Endothelial cell of umbilical vein (primary cell): ENCODE measurements at regions not wholly inside any gene's neighbourhood (a gene's known extent, or its start where the extent isn't known, plus 50 kb on each side); places are given as distances from the start of the nearest gene placed in this dataset.

Source experiments
- BruUV-seq: library from RNA; stranded (reverse); fragments of 400-500 nt; replicated peaks from 2 replicates; lab custom pipeline; 2021; lab: Mats Ljungman, UMichigan
- CTCF ChIA-PET: fragments of 300-600, 350-600 bp; sonication (Branson Sonifier 250); formaldehyde crosslinking; loops from one replicate; lab custom pipeline; 2021; ENCODE audit warnings: antibody characterized with exemption, inconsistent platforms; lab: Charles Lee
- POLR2A ChIA-PET: fragments of 300-600, 350-600 bp; sonication (Branson Sonifier 250); formaldehyde crosslinking; loops from one replicate; lab custom pipeline; 2021; ENCODE audit warnings: antibody characterized with exemption, inconsistent platforms; lab: Charles Lee
- DNase-seq: peaks from one replicate; pipeline ENCODE4 v3.0.0-alpha.2; 2011; ENCODE audit warnings: low read depth, low spot score
- FAIRE-seq: peaks from 2 replicates; lab custom pipeline; 2011; peaks lifted over from hg19 to GRCh38; lab: Jason Lieb, UNC
- H2AFZ ChIP-seq: 2 replicates; pipeline ENCODE4 v1.6.0; 2012; ENCODE audit warnings: low read depth, low read length, control low read depth, inconsistent platforms
- H3K27ac ChIP-seq: 2 replicates; pipeline ENCODE4 v1.5.1; 2011; ENCODE audit warnings: low read depth, mild to moderate bottlenecking, control low read depth, low read length, moderate library complexity; ENCODE audit not compliant: insufficient read depth
- H3K27me3 ChIP-seq, 2 experiments: 2 replicates each; pipeline versions ENCODE4 v1.6.0 to v1.6.1; 2011; ENCODE audit warnings: low read length in 2 of 2, mixed read lengths in 1 of 2; ENCODE audit not compliant: control insufficient read depth in 2 of 2, insufficient read depth in 2 of 2
- H3K36me3 ChIP-seq, 2 experiments: 2 replicates in 1 of 2; 3 replicates in 1 of 2; pipeline ENCODE4 v1.5.1; 2011; ENCODE audit warnings: low read length in 2 of 2, mild to moderate bottlenecking in 1 of 2, moderate library complexity in 1 of 2; ENCODE audit not compliant: control insufficient read depth in 2 of 2, insufficient read depth in 2 of 2; ENCODE audit errors: extremely low read depth in 1 of 2
- H3K4me1 ChIP-seq: 3 replicates; pipeline ENCODE4 v1.5.1; 2011; ENCODE audit warnings: mild to moderate bottlenecking, low read length; ENCODE audit not compliant: control insufficient read depth, insufficient read depth; ENCODE audit errors: extremely low read depth
- H3K4me2 ChIP-seq: 2 replicates; pipeline ENCODE4 v1.6.1; 2011; ENCODE audit warnings: low read length, control low read depth, mixed read lengths; ENCODE audit not compliant: insufficient read depth
- H3K4me3 ChIP-seq, 3 experiments: fragments of 200-600 bp in 1 of 3; sonication (generic), shearing (Covaris generic) in 1 of 3; replicated peaks in 1 of 3; 2 replicates each; pipeline ENCODE4 v1.5.1; 2011 to 2016; ENCODE audit warnings: control low read depth in 3 of 3, low read length in 3 of 3, mild to moderate bottlenecking in 2 of 3, inconsistent platforms in 1 of 3, low read depth in 1 of 3, moderate library complexity in 1 of 3; ENCODE audit not compliant: insufficient read depth in 1 of 3
- H3K79me2 ChIP-seq: 2 replicates; pipeline ENCODE4 v1.6.0; 2012; ENCODE audit warnings: low read length, inconsistent platforms; ENCODE audit not compliant: control insufficient read depth, insufficient read depth
- H3K9ac ChIP-seq: replicated peaks from 2 replicates; pipeline ENCODE3; 2011; ENCODE audit warnings: low read length, control low read depth; ENCODE audit not compliant: insufficient read depth; ENCODE audit errors: extremely low read depth
- H3K9me1 ChIP-seq: replicated peaks from 3 replicates; pipeline ENCODE4 v1.6.0; 2011; ENCODE audit warnings: mild to moderate bottlenecking, low read length; ENCODE audit not compliant: control insufficient read depth, insufficient read depth; ENCODE audit errors: extremely low read depth
- H3K9me3 ChIP-seq: replicated peaks from 2 replicates; pipeline ENCODE4 v1.5.1; 2012; ENCODE audit warnings: low read length, inconsistent platforms; ENCODE audit not compliant: control insufficient read depth, insufficient read depth
- H4K20me1 ChIP-seq: replicated peaks from 2 replicates; pipeline ENCODE3; 2011; ENCODE audit warnings: mild to moderate bottlenecking, low read length; ENCODE audit not compliant: control insufficient read depth, insufficient read depth; ENCODE audit errors: extremely low read depth
- CTCF ChIP-seq, 2 donors: IDR thresholded peaks; 1 replicate in 1 of 2; 2 replicates in 1 of 2; pipeline ENCODE4 v1.5.1; 2011; ENCODE audit warnings: low read length in 2 of 2, mild to moderate bottlenecking in 2 of 2, moderate library complexity in 2 of 2, control low read depth in 1 of 2, inconsistent platforms in 1 of 2, low read depth in 1 of 2; ENCODE audit not compliant: insufficient read depth in 1 of 2; ENCODE audit errors: extremely low read depth in 1 of 2
- EZH2 ChIP-seq: IDR thresholded peaks from 2 replicates; pipeline ENCODE4 v1.6.1; 2012; ENCODE audit warnings: borderline replicate concordance, low read depth, mild to moderate bottlenecking, moderate library complexity, low read length, inconsistent platforms; ENCODE audit not compliant: severe bottlenecking
- FOS ChIP-seq: IDR thresholded peaks from 2 replicates; pipeline ENCODE4 v1.6.1; 2011; ENCODE audit warnings: mild to moderate bottlenecking, low read length, moderate library complexity, borderline replicate concordance; ENCODE audit not compliant: insufficient read depth
- JUN ChIP-seq: IDR thresholded peaks from 2 replicates; pipeline ENCODE4 v1.6.1; 2011; ENCODE audit warnings: borderline replicate concordance, low read depth; ENCODE audit not compliant: insufficient read length, insufficient read depth
- MYC ChIP-seq: IDR thresholded peaks from one replicate; pipeline ENCODE4 v1.6.1; 2011; ENCODE audit warnings: mild to moderate bottlenecking, low read depth, low read length
- POLR2A ChIP-seq: IDR thresholded peaks from 2 replicates; pipeline ENCODE4 v1.6.1; 2012; ENCODE audit warnings: low read depth, mild to moderate bottlenecking, control low read depth, low read length
- POLR2AphosphoS5 ChIP-seq: IDR thresholded peaks from 2 replicates; pipeline ENCODE4 v1.6.1; 2012; ENCODE audit warnings: low read depth, mild to moderate bottlenecking, control low read depth, low read length, moderate library complexity; ENCODE audit not compliant: insufficient read depth
- dilution Hi-C: fragments of 300-500 bp; cut with MboI; formaldehyde crosslinking; loops from one replicate; pipeline ENCODE4 v1.15.0; 2019; ENCODE audit warnings: low sequenced_read_pairs; ENCODE audit not compliant: extremely low pct_ligation_motif_present
- intact Hi-C: fragments of 100-400 bp; cut with micrococcal nuclease; formaldehyde crosslinking; loops from one replicate; pipeline ENCODE4 v1.10.0; 2022

- no peaks in the 10 kb centered on the region for H3K9me3 ChIP-seq
- H3K27ac ChIP-seq = no peak overlapping the region
- dilution Hi-C loops = no loop called here
- no TSS peak for BruUV-seq
- no peak for DNase-seq
- intact Hi-C loops = no loop called here
- no peak for FAIRE-seq
- no peak overlapping the region for H3K4me2 ChIP-seq
- H3K79me2 ChIP-seq = no peaks in the 10 kb centered on the region
- H3K36me3 ChIP-seq = no peaks in the 10 kb centered on the region
- H3K4me1 ChIP-seq = no peaks in the 10 kb centered on the region
- H2AFZ ChIP-seq = no peak overlapping the region
- no peak overlapping the region for H3K9ac ChIP-seq
- no peak overlapping the region for H3K4me3 ChIP-seq
- H4K20me1 ChIP-seq = no peaks in the 10 kb centered on the region
- ChIA-PET CTCF (no interaction called here), POLR2A (no interaction called here)
- no peaks in the 10 kb centered on the region for H3K27me3 ChIP-seq
- no peak for TF ChIP-seq MYC
- TF ChIP-seq JUN = no peak
- TF ChIP-seq CTCF (IDR thresholded peaks at IDR 0.05; ENCODE audit: extremely low read depth in 1 of 2, insufficient read depth in 1 of 2, low read depth in 1 of 2, low read length in 2 of 2) = no peak
- TF ChIP-seq EZH2 = no peak
- no peak for TF ChIP-seq POLR2A
- no peak for TF ChIP-seq FOS
- no peaks in the 10 kb centered on the region for H3K9me1 ChIP-seq
Observed at GRCh38 chr18:1191341-1191740, 286.7 kb downstream of the ADCYAP1 start.

GRCh38 chr18:1213126-1213525 lies 308.5 kb downstream of the ADCYAP1 start:
- no peak overlapping the region for H3K27ac ChIP-seq
- no peaks in the 10 kb centered on the region for H3K36me3 ChIP-seq
- H4K20me1 ChIP-seq = no peaks in the 10 kb centered on the region
- DNase-seq = no peak
- H3K27me3 ChIP-seq = no peaks in the 10 kb centered on the region
- no peaks in the 10 kb centered on the region for H3K79me2 ChIP-seq
- no peak overlapping the region for H3K4me2 ChIP-seq
- H3K9me1 ChIP-seq = no peaks in the 10 kb centered on the region
- dilution Hi-C loops (no loop called here), intact Hi-C loops (no loop called here)
- POLR2A ChIA-PET = no interaction called here
- no peaks in the 10 kb centered on the region for H3K4me1 ChIP-seq
- TF ChIP-seq MYC (no peak), POLR2AphosphoS5 (no peak), FOS (no peak)
- H3K9ac ChIP-seq = no peak overlapping the region
- no peaks in the 10 kb centered on the region for H3K9me3 ChIP-seq
- CTCF ChIA-PET = no interaction called here
- H3K4me3 ChIP-seq = no peak overlapping the region
- BruUV-seq = no TSS peak
- no peak overlapping the region for H2AFZ ChIP-seq
- no peak for FAIRE-seq
